Stimulated activated CD4-positive, alpha-beta T cell treated with anti-CD3 and anti-CD28 coated beads, TNF-alpha, amount 100 ng/mL, for 24 hours (primary cell): ENCODE measurements at regions not wholly inside any gene's neighbourhood (a gene's known extent, or its start where the extent isn't known, plus 50 kb on each side); places are given as distances from the start of the nearest gene placed in this dataset.
"Not testable (repeated sequence)": the region's sequence is repeated elsewhere in the genome, so short reads cannot be mapped to it uniquely, and the experiment has no call there.

Experiments used
- DNase-seq, 3 experiments: peaks; one replicate each; pipeline ENCODE4 v3.0.0-alpha.2; 2020; ENCODE audit warnings: low read depth in 3 of 3

- DNase-seq, result no peak
Observed at GRCh38 chr13:111620166-111620565, 299.7 kb downstream of the TEX29 start.

- DNase-seq, result no peak
Observed at GRCh38 chr13:111620586-111620985, 300.1 kb downstream of the TEX29 start.

- no peak for DNase-seq
Observed at GRCh38 chr13:111621164-111621563, 300.7 kb downstream of the TEX29 start.

GRCh38 chr13:111622051-111622531, 301.6 kb downstream of the TEX29 start:
- DNase-seq, result no peak

- no peak for DNase-seq
Observed at GRCh38 chr13:111623208-111623607, 302.8 kb downstream of the TEX29 start.

GRCh38 chr13:111623743-111624505, 303.5 kb downstream of the TEX29 start:
- DNase-seq, result no peak

GRCh38 chr13:111625526-111626315, 305.3 kb downstream of the TEX29 start:
- no peak for DNase-seq

- no peak for DNase-seq
Observed at GRCh38 chr13:111626371-111627305, 306.2 kb downstream of the TEX29 start.

GRCh38 chr13:111627596-111627995, 307.2 kb downstream of the TEX29 start:
- no peak for DNase-seq

GRCh38 chr13:111629016-111629415, 308.6 kb downstream of the TEX29 start:
- no peak for DNase-seq

GRCh38 chr13:111629457-111629856, 309.0 kb downstream of the TEX29 start:
- no peak for DNase-seq

- DNase-seq, result no peak
Observed at GRCh38 chr13:111629926-111630325, 309.5 kb downstream of the TEX29 start.

- no peak for DNase-seq
Observed at GRCh38 chr13:111630406-111630805, 310.0 kb downstream of the TEX29 start.

- DNase-seq, result not testable (repeated sequence)
Observed at GRCh38 chr13:111631271-111631670, 310.8 kb downstream of the TEX29 start.

- DNase-seq, result no peak
Observed at GRCh38 chr13:111632906-111633305, 312.5 kb downstream of the TEX29 start.

- no peak for DNase-seq
Observed at GRCh38 chr13:111633401-111633800, 313.0 kb downstream of the TEX29 start.

GRCh38 chr13:111634410-111634809, 314.0 kb downstream of the TEX29 start:
- DNase-seq, result no peak

- no peak for DNase-seq
Observed at GRCh38 chr13:111636271-111636670, 315.8 kb downstream of the TEX29 start.

- no peak for DNase-seq
Observed at GRCh38 chr13:111636804-111637203, 316.4 kb downstream of the TEX29 start.

GRCh38 chr13:111637365-111637764, 316.9 kb downstream of the TEX29 start:
- DNase-seq, result no peak

GRCh38 chr13:111638233-111638632, 317.8 kb downstream of the TEX29 start:
- no peak for DNase-seq

GRCh38 chr13:111639196-111639705, 318.8 kb downstream of the TEX29 start:
- DNase-seq, result no peak
